ENCODE measurements at regions not wholly inside any gene's neighbourhood (a gene's known extent, or its start where the extent isn't known, plus 50 kb on each side); places are given as distances from the start of the nearest gene placed in this dataset.

GRCh38 chr5:20649966-20650365 is 662.0 kb upstream of the CDH18 start:
- no peak overlapping the region for H3K27ac ChIP-seq (replicated peaks)
- no peak for DNase-seq (ENCODE audit: low read depth in 1 of 2, low spot score in 1 of 2)
- TF ChIP-seq, protein P1, sequence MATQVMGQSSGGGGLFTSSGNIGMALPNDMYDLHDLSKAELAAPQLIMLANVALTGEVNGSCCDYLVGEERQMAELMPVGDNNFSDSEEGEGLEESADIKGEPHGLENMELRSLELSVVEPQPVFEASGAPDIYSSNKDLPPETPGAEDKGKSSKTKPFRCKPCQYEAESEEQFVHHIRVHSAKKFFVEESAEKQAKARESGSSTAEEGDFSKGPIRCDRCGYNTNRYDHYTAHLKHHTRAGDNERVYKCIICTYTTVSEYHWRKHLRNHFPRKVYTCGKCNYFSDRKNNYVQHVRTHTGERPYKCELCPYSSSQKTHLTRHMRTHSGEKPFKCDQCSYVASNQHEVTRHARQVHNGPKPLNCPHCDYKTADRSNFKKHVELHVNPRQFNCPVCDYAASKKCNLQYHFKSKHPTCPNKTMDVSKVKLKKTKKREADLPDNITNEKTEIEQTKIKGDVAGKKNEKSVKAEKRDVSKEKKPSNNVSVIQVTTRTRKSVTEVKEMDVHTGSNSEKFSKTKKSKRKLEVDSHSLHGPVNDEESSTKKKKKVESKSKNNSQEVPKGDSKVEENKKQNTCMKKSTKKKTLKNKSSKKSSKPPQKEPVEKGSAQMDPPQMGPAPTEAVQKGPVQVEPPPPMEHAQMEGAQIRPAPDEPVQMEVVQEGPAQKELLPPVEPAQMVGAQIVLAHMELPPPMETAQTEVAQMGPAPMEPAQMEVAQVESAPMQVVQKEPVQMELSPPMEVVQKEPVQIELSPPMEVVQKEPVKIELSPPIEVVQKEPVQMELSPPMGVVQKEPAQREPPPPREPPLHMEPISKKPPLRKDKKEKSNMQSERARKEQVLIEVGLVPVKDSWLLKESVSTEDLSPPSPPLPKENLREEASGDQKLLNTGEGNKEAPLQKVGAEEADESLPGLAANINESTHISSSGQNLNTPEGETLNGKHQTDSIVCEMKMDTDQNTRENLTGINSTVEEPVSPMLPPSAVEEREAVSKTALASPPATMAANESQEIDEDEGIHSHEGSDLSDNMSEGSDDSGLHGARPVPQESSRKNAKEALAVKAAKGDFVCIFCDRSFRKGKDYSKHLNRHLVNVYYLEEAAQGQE (IDR thresholded peaks at IDR 0.05; ENCODE audit: insufficient replicate concordance, low read depth): no peak
- TF ChIP-seq SPI1 (IDR thresholded peaks at IDR 0.05; ENCODE audit: borderline replicate concordance, low read depth) (no peak), CTCF (IDR thresholded peaks at IDR 0.05; ENCODE audit: insufficient read depth, low read length) (no peak), POLR2AphosphoS5 (IDR thresholded peaks at IDR 0.05; ENCODE audit: low read depth) (no peak), GABPA (IDR thresholded peaks at IDR 0.05; ENCODE audit: low read depth) (no peak)
- no peak overlapping the region for H3K4me3 ChIP-seq (replicated peaks; ENCODE audit: insufficient read depth, low read length)
- H3K27me3 ChIP-seq (ENCODE audit: insufficient read depth, poor library complexity, severe bottlenecking): no peaks in the 10 kb centered on the region

- no peak for TF ChIP-seq CTCF (IDR thresholded peaks at IDR 0.05; ENCODE audit: insufficient read depth, low read length)
- Histone ChIP-seq H3K27me3 (ENCODE audit: insufficient read depth, poor library complexity, severe bottlenecking) (no peaks in the 10 kb centered on the region), H3K27ac (replicated peaks) (no peak overlapping the region), H3K4me3 (replicated peaks; ENCODE audit: insufficient read depth, low read length) (no peak overlapping the region)
- DNase-seq (ENCODE audit: low read depth in 1 of 2, low spot score in 1 of 2): no peak
Observed at GRCh38 chr5:20648981-20649380, 661.0 kb upstream of the CDH18 start.

GRCh38 chr5:20636686-20637085 is 648.7 kb upstream of the CDH18 start:
- H3K4me3 ChIP-seq (replicated peaks; ENCODE audit: insufficient read depth, low read length): no peak overlapping the region
- no peak for DNase-seq (ENCODE audit: low read depth in 1 of 2, low spot score in 1 of 2)
- no peak overlapping the region for H3K27ac ChIP-seq (replicated peaks)
- H3K27me3 ChIP-seq (ENCODE audit: insufficient read depth, poor library complexity, severe bottlenecking): no peaks in the 10 kb centered on the region
- TF ChIP-seq CTCF (IDR thresholded peaks at IDR 0.05; ENCODE audit: insufficient read depth, low read length) (no peak), SPI1 (IDR thresholded peaks at IDR 0.05; ENCODE audit: borderline replicate concordance, low read depth) (no peak), GABPA (IDR thresholded peaks at IDR 0.05; ENCODE audit: low read depth) (no peak), POLR2AphosphoS5 (IDR thresholded peaks at IDR 0.05; ENCODE audit: low read depth) (no peak)
- TF ChIP-seq, protein P1 (IDR thresholded peaks at IDR 0.05; ENCODE audit: insufficient replicate concordance, low read depth): no peak

- Histone ChIP-seq H3K4me3 (replicated peaks; ENCODE audit: insufficient read depth, low read length) (no peak overlapping the region), H3K27ac (replicated peaks) (no peak overlapping the region), H3K27me3 (ENCODE audit: insufficient read depth, poor library complexity, severe bottlenecking) (no peaks in the 10 kb centered on the region)
- TF ChIP-seq, protein P1 (IDR thresholded peaks at IDR 0.05; ENCODE audit: insufficient replicate concordance, low read depth): no peak
- no peak for TF ChIP-seq SPI1 (IDR thresholded peaks at IDR 0.05; ENCODE audit: borderline replicate concordance, low read depth)
- TF ChIP-seq CTCF (IDR thresholded peaks at IDR 0.05; ENCODE audit: insufficient read depth, low read length): no peak
- no peak for TF ChIP-seq POLR2AphosphoS5 (IDR thresholded peaks at IDR 0.05; ENCODE audit: low read depth)
- no peak for TF ChIP-seq GABPA (IDR thresholded peaks at IDR 0.05; ENCODE audit: low read depth)
- no peak for DNase-seq (ENCODE audit: low read depth in 1 of 2, low spot score in 1 of 2)
Observed at GRCh38 chr5:20619591-20619990, 631.6 kb upstream of the CDH18 start.
